Smooth muscle cell (in vitro differentiated cells): ENCODE measurements at regions not wholly inside any gene's neighbourhood (a gene's known extent, or its start where the extent isn't known, plus 50 kb on each side); places are given as distances from the start of the nearest gene placed in this dataset.
A peak's percentile ranks its signal among the peaks of the same experiment; 100 is the strongest.

Source experiments
- DNase-seq: peaks from one replicate; lab custom pipeline; 2025; ENCODE audit not compliant: unreplicated experiment; lab: John Stamatoyannopoulos, UW
- H2AFZ ChIP-seq: fragments of 200-600 bp; sonication (generic); 2 replicates; pipeline ENCODE4 v1.6.0; 2016; ENCODE audit warnings: antibody characterized with exemption, low read depth, mild to moderate bottlenecking
- H3F3A ChIP-seq: fragments of 200-600 bp; sonication (generic); 2 replicates; pipeline ENCODE4 v1.6.0; 2017; ENCODE audit warnings: antibody characterized with exemption, low read depth
- H3K27ac ChIP-seq: fragments of 200-600 bp; sonication (generic); 2 replicates; pipeline ENCODE4 v1.5.1; 2016; ENCODE audit warnings: low read depth, mild to moderate bottlenecking
- H3K27me3 ChIP-seq: fragments of 200-600 bp; sonication (generic); 2 replicates; pipeline ENCODE4 v1.6.1; 2016; ENCODE audit warnings: low read depth, mild to moderate bottlenecking
- H3K36me3 ChIP-seq: fragments of 200-600 bp; sonication (generic); 2 replicates; pipeline ENCODE4 v1.5.1; 2016; ENCODE audit warnings: low read depth
- H3K4me1 ChIP-seq: fragments of 200-600 bp; sonication (generic); 2 replicates; pipeline ENCODE4 v1.5.1; 2016; ENCODE audit warnings: low read depth
- H3K4me2 ChIP-seq: fragments of 200-600 bp; sonication (generic); 2 replicates; pipeline ENCODE4 v1.6.0; 2016; ENCODE audit warnings: mild to moderate bottlenecking
- H3K4me3 ChIP-seq: fragments of 200-600 bp; sonication (generic); 2 replicates; pipeline ENCODE4 v1.5.1; 2016; ENCODE audit warnings: mild to moderate bottlenecking
- H3K79me2 ChIP-seq: fragments of 200-600 bp; sonication (generic); 2 replicates; pipeline ENCODE4 v1.6.0; 2016; ENCODE audit warnings: low read depth, mild to moderate bottlenecking
- H3K9ac ChIP-seq: fragments of 200-600 bp; sonication (generic); 2 replicates; pipeline ENCODE4 v1.6.0; 2016; ENCODE audit warnings: low read depth
- H3K9me3 ChIP-seq: fragments of 200-600 bp; sonication (generic); replicated peaks from 2 replicates; pipeline ENCODE4 v1.5.1; 2016; ENCODE audit warnings: low read depth
- H4K20me1 ChIP-seq: fragments of 200-600 bp; sonication (generic); 2 replicates; pipeline ENCODE4 v1.6.0; 2016; ENCODE audit warnings: low read depth
- CTCF ChIP-seq: fragments of 200-600 bp; sonication (generic); IDR thresholded peaks from 2 replicates; pipeline ENCODE4 v1.5.1; 2017; ENCODE audit warnings: borderline replicate concordance, mild to moderate bottlenecking, antibody characterized with exemption; ENCODE audit not compliant: insufficient read depth, poor library complexity, severe bottlenecking
- WGBS: methylation state at CpG from one replicate; pipeline ENCODE4 v1.1.7; 2016; ENCODE audit warnings: low lambda C conversion rate; 5-methylcytosine and 5-hydroxymethylcytosine counted together

GRCh38 chr2:164430166-164430783, 191.0 kb downstream of the GRB14 start:
- no peaks in the 10 kb centered on the region for H3K27me3 ChIP-seq
- H4K20me1 ChIP-seq: no peaks in the 10 kb centered on the region
- H3K4me3 ChIP-seq: no peak overlapping the region
- WGBS: 91% methylated on average over 3 of the region's 3 CpGs
- no peaks in the 10 kb centered on the region for H3K79me2 ChIP-seq
- H3K4me2 ChIP-seq: no peak overlapping the region
- peak; percentile 62 for TF ChIP-seq CTCF
- no peaks in the 10 kb centered on the region for H3F3A ChIP-seq
- H3K9ac ChIP-seq: no peak overlapping the region
- peaks cover 12% of the 10 kb centered on the region for H3K4me1 ChIP-seq
- H3K9me3 ChIP-seq: no peaks in the 10 kb centered on the region
- H3K27ac ChIP-seq: no peak overlapping the region
- no peak overlapping the region for H2AFZ ChIP-seq
- DNase-seq: no peak
- H3K36me3 ChIP-seq: no peaks in the 10 kb centered on the region

GRCh38 chr2:164429354-164429753, 191.9 kb downstream of the GRB14 start:
- TF ChIP-seq CTCF: no peak
- H2AFZ ChIP-seq: no peak overlapping the region
- H4K20me1 ChIP-seq: no peaks in the 10 kb centered on the region
- H3K79me2 ChIP-seq: no peaks in the 10 kb centered on the region
- H3K27me3 ChIP-seq: no peaks in the 10 kb centered on the region
- H3K9ac ChIP-seq: no peak overlapping the region
- no peak for DNase-seq
- H3K27ac ChIP-seq: no peak overlapping the region
- H3K4me1 ChIP-seq: peaks cover 12% of the 10 kb centered on the region
- no peaks in the 10 kb centered on the region for H3K36me3 ChIP-seq
- no peak overlapping the region for H3K4me3 ChIP-seq
- H3K9me3 ChIP-seq: no peaks in the 10 kb centered on the region
- no peak overlapping the region for H3K4me2 ChIP-seq
- no peaks in the 10 kb centered on the region for H3F3A ChIP-seq
- WGBS: 76% methylated on average over 2 of the region's 2 CpGs

GRCh38 chr2:164427111-164427510, 194.2 kb downstream of the GRB14 start:
- no peak for DNase-seq
- H3K9me3 ChIP-seq: no peaks in the 10 kb centered on the region
- H3K27me3 ChIP-seq: no peaks in the 10 kb centered on the region
- no peak overlapping the region for H3K27ac ChIP-seq
- H3K4me3 ChIP-seq: no peak overlapping the region
- peaks cover 12% of the 10 kb centered on the region for H3K4me1 ChIP-seq
- no peak overlapping the region for H2AFZ ChIP-seq
- H3K4me2 ChIP-seq: no peak overlapping the region
- no peaks in the 10 kb centered on the region for H3K79me2 ChIP-seq
- no peak for TF ChIP-seq CTCF
- H3F3A ChIP-seq: no peaks in the 10 kb centered on the region
- H3K9ac ChIP-seq: no peak overlapping the region
- WGBS: 93% methylated on average over 7 of the region's 7 CpGs
- H3K36me3 ChIP-seq: no peaks in the 10 kb centered on the region
- H4K20me1 ChIP-seq: no peaks in the 10 kb centered on the region

GRCh38 chr2:164420787-164421186, 200.5 kb downstream of the GRB14 start:
- no peaks in the 10 kb centered on the region for H3F3A ChIP-seq
- no peak overlapping the region for H2AFZ ChIP-seq
- no peaks in the 10 kb centered on the region for H3K36me3 ChIP-seq
- H3K4me2 ChIP-seq: no peak overlapping the region
- no peaks in the 10 kb centered on the region for H4K20me1 ChIP-seq
- no peaks in the 10 kb centered on the region for H3K4me1 ChIP-seq
- TF ChIP-seq CTCF: no peak
- no peak for DNase-seq
- H3K9ac ChIP-seq: no peak overlapping the region
- no peak overlapping the region for H3K27ac ChIP-seq
- no peaks in the 10 kb centered on the region for H3K27me3 ChIP-seq
- no peak overlapping the region for H3K4me3 ChIP-seq
- 92% methylated on average over 5 of the region's 5 CpGs for WGBS
- no peaks in the 10 kb centered on the region for H3K9me3 ChIP-seq
- no peaks in the 10 kb centered on the region for H3K79me2 ChIP-seq
